ENCODE measurements at regions not wholly inside any gene's neighbourhood (a gene's known extent, or its start where the extent isn't known, plus 50 kb on each side); places are given as distances from the start of the nearest gene placed in this dataset.

GRCh38 chr6:26197636-26197932, 110.4 kb downstream of the HFE start:
- H3K4me3 ChIP-seq (ENCODE audit: low read depth, low read length), result peak overlapping the region; percentile 83

DNA sequence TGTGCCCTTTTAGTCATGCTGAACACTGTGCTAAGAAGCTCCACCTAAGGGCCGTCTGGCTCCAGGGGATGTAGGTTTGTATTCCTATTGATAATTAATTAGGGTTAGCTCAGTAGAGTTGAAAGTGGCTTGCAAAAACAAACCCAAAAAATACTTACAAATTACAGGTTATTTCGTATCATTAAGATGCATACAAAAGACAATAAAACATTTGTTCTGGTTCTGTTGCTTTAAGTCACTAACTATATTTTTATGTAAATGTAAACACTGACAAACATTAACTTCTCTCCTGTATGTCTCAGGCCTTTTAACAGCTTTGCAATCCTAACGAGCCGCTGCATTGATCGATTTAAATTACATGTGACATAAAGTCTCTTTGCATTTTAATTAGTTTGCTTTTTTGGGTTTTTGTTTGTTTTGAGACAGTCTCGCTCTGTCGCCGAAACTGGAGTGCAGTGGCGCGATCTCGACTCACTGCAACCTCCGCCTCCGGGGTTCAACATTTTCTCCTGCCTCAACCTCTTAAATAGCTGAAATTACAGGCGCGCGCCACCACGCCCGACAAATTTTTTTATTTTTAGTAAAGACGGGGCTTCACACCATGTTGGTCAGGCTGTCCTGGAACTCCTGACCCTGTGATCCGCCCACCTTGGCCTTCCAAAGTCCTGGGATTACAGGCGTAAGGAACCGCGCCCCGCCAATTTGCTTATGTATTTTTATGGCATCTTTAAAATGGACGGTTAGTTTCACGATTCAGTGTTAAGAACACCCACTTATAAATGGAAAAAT, 110.9 kb downstream of the HFE start:
- H3K4me3 ChIP-seq (ENCODE audit: low read depth, low read length), result peak overlapping the region; percentile 83
- TF ChIP-seq CTCF (IDR thresholded peaks at IDR 0.05; ENCODE audit: insufficient read depth, low read depth, low read length, missing control alignments), result no peak
- DNase-seq (ENCODE audit: low read depth), result peak; percentile 85

More at GRCh38 chr6:26197636-26197932, 110.4 kb downstream of the HFE start:
- no peak for TF ChIP-seq CTCF (IDR thresholded peaks at IDR 0.05; ENCODE audit: insufficient read depth, low read depth, low read length, missing control alignments)
- DNase-seq (ENCODE audit: low read depth), result no peak

GRCh38 chr6:26198722-26199056, 111.5 kb downstream of the HFE start:
- TF ChIP-seq CTCF (IDR thresholded peaks at IDR 0.05; ENCODE audit: insufficient read depth, low read depth, low read length, missing control alignments), result no peak
- H3K4me3 ChIP-seq (ENCODE audit: low read depth, low read length), result peak overlapping the region; percentile 83
- no peak for DNase-seq (ENCODE audit: low read depth)

DNA sequence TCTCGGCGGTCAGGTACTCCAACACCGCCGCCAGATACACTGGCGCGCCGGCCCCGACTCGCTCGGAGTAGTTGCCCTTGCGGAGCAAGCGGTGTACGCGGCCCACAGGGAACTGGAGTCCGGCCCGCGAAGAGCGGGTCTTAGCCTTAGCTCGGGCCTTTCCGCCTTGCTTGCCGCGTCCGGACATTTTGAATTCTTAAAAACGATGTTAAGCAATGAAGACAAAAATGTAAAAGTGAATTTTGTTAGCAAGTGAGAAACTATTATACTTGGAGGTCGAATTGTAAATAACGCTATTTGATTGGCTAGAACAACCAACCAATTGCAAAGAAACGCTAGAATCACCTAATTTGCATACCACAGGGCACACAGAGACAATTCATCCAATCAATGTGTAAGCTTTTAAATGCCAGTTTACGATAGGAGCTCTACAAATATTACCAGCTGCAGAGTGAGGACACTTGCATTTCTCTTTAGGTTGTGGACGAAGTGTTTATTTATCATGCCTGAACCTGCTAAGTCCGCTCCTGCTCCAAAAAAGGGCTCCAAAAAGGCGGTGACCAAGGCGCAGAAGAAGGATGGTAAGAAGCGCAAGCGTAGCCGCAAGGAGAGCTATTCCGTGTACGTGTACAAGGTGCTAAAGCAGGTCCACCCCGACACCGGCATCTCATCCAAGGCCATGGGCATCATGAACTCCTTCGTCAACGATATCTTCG, 112.0 kb downstream of the HFE start:
- peak overlapping the region; percentile 83 for H3K4me3 ChIP-seq (ENCODE audit: low read depth, low read length)
- peak; percentile 97 for DNase-seq (ENCODE audit: low read depth)
- no peak for TF ChIP-seq CTCF (IDR thresholded peaks at IDR 0.05; ENCODE audit: insufficient read depth, low read depth, low read length, missing control alignments)

DNA sequence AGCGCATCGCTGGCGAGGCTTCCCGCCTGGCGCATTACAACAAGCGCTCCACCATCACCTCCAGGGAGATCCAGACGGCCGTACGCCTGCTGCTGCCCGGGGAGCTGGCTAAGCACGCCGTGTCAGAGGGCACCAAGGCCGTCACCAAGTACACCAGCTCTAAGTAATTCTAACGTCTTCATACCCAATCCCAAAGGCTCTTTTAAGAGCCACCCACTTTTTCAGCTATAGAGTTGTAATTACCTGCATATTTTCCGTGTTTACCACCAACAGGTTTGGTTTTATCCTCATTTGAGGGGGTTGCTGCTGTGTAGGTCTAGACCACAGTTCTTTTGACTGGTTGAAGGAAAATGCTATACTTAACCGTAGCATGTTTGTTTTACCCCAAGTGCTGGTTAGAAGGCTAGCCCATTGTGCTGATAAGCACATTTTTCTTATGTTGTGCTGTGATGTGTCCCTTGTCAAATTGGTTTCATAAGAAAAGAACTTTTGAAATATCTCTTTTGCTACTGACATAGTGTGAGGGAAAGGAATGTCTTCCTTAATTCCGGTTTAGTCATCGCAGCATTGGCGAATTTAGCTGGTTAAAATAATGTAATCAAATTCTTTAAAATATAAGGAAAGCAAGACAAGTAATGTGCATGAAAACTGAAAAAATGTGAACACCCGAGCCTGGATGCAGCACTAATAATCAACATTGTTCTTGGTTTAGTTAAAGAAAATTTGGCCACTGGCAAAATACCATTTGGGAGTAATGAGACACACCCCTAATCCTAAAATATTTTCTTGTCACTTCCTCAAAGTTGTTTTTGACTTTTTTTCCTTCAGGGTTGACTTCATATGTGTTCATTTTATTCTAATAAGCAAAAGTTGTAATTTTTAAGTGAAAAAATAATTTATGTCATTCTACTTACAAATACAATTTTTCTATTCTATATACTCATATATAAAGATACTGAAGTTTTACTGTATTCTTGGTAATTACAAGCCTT, 112.8 kb downstream of the HFE start:
- H3K4me3 ChIP-seq (ENCODE audit: low read depth, low read length), result peak overlapping the region; percentile 67
- DNase-seq (ENCODE audit: low read depth), result no peak
- TF ChIP-seq CTCF (IDR thresholded peaks at IDR 0.05; ENCODE audit: insufficient read depth, low read depth, low read length, missing control alignments), result no peak

DNA sequence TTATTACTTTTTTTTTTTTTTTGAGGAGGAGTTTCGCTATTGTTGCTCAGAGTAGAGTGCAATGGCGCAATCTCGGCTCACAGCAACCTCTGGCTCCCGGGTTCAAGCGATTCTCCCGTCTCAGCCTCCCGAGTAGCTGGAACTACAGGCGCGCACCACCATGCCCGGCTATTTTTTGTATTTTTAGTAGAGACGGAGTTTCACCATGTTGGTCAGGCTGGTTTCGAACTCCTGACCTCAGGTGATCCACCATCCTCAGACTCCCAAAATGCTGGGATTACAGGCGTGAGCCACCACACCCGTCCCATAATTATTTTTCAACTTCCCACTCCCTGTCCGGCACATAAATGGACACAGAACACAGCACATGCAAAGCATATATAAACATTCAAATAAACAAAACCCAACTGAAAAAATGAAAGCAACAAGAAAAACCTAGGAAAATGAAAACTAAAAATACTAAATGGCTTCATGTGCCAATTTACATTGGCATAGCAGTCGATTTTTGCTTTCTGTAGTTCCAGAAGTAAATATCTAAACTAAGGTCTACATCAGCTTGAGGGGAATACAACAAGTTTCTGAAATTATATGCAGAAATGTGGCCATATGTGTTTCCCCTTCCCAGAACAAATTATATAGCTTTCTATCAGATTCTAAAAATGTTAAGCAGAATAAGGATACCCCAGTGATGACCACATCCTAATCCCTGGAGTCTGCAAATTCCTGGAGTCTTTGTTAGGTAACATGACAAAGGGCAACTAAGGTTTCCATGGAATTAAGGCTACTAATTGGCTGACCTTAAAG, 113.9 kb downstream of the HFE start:
- no peak for DNase-seq (ENCODE audit: low read depth)
- peak overlapping the region; percentile 67; the same call in 1 of the 2 replicates for H3K4me3 ChIP-seq (ENCODE audit: low read depth, low read length)

More for the DNA sequence above, 113.9 kb downstream of the HFE start:
- no peak for TF ChIP-seq CTCF (IDR thresholded peaks at IDR 0.05; ENCODE audit: insufficient read depth, low read depth, low read length, missing control alignments)

Data from GM12865 (cell line).